ENCODE measurements at regions not wholly inside any gene's neighbourhood (a gene's known extent, or its start where the extent isn't known, plus 50 kb on each side); places are given as distances from the start of the nearest gene placed in this dataset.

DNA sequence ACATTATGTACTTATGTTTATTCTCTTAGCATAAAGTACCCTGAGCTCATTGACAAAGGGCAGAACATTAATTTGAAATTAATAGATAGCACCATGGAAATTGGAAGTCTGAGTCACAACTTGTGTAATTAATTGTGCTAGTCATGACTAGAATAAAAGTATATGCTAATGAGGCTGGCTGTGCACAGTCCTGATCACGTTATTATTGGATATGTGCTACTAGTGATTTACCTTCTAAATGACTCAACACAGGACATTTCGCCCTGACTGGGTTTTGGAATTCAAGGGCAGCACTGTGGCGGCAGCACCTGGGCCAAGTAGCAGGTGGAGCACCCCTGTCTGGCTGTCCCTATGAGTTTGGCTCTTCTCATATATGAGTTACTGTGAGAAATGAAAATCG is 341.8 kb downstream of the ICE1 start:
- Histone ChIP-seq H3K27me3 (ENCODE audit: control insufficient read depth in 2 of 2, insufficient read depth in 2 of 2, low read length in 2 of 2) (no peaks in the 10 kb centered on the region), H2AFZ (ENCODE audit: low read depth, low read length) (no peak overlapping the region), H4K20me1 (replicated peaks; ENCODE audit: control insufficient read depth, extremely low read depth, insufficient read depth, low read length) (no peaks in the 10 kb centered on the region), H3K9ac (replicated peaks; ENCODE audit: extremely low read depth, insufficient read depth, low read length) (no peak overlapping the region), H3K9me1 (replicated peaks; ENCODE audit: control insufficient read depth, extremely low read depth, insufficient read depth, low read length) (no peaks in the 10 kb centered on the region), H3K4me3 (replicated peaks in 1 of 3; ENCODE audit: insufficient read depth in 1 of 3, low read depth in 1 of 3, low read length in 3 of 3) (no peak overlapping the region), H3K9me3 (replicated peaks; ENCODE audit: control insufficient read depth, insufficient read depth, low read length) (no peaks in the 10 kb centered on the region), H3K4me2 (ENCODE audit: insufficient read depth, low read length) (no peak overlapping the region), H3K4me1 (ENCODE audit: control insufficient read depth, extremely low read depth, insufficient read depth, low read length) (no peaks in the 10 kb centered on the region), H3K36me3 (ENCODE audit: control insufficient read depth in 2 of 2, extremely low read depth in 1 of 2, insufficient read depth in 2 of 2, low read length in 2 of 2) (no peaks in the 10 kb centered on the region), H3K79me2 (ENCODE audit: control insufficient read depth, insufficient read depth, low read length) (no peaks in the 10 kb centered on the region), H3K27ac (ENCODE audit: insufficient read depth, low read depth, low read length) (no peak overlapping the region)
- CTCF ChIA-PET: no interaction called here
- BruUV-seq (replicated peaks): no TSS peak
- DNase-seq (ENCODE audit: low read depth, low spot score) (no peak), FAIRE-seq (no peak)
- dilution Hi-C loops (cut with MboI; ENCODE audit: extremely low pct_ligation_motif_present, low sequenced_read_pairs): no loop called here
- POLR2A ChIA-PET: no interaction called here
- intact Hi-C loops (cut with micrococcal nuclease): no loop called here
- TF ChIP-seq FOS (IDR thresholded peaks at IDR 0.05; ENCODE audit: borderline replicate concordance, insufficient read depth, low read length): no peak
- TF ChIP-seq EZH2 (IDR thresholded peaks at IDR 0.05; ENCODE audit: borderline replicate concordance, low read depth, low read length, severe bottlenecking): no peak
- TF ChIP-seq POLR2A (IDR thresholded peaks at IDR 0.05; ENCODE audit: low read depth, low read length): no peak
- no peak for TF ChIP-seq GATA2 (IDR thresholded peaks at IDR 0.05; ENCODE audit: insufficient read depth, insufficient read length, low read depth, low read length)
- TF ChIP-seq, protein P1, sequence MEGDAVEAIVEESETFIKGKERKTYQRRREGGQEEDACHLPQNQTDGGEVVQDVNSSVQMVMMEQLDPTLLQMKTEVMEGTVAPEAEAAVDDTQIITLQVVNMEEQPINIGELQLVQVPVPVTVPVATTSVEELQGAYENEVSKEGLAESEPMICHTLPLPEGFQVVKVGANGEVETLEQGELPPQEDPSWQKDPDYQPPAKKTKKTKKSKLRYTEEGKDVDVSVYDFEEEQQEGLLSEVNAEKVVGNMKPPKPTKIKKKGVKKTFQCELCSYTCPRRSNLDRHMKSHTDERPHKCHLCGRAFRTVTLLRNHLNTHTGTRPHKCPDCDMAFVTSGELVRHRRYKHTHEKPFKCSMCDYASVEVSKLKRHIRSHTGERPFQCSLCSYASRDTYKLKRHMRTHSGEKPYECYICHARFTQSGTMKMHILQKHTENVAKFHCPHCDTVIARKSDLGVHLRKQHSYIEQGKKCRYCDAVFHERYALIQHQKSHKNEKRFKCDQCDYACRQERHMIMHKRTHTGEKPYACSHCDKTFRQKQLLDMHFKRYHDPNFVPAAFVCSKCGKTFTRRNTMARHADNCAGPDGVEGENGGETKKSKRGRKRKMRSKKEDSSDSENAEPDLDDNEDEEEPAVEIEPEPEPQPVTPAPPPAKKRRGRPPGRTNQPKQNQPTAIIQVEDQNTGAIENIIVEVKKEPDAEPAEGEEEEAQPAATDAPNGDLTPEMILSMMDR (IDR thresholded peaks at IDR 0.05; ENCODE audit: extremely low read depth in 1 of 2, insufficient read depth in 1 of 2, low read depth in 1 of 2, low read length in 2 of 2): no peak
- TF ChIP-seq, protein P2, sequence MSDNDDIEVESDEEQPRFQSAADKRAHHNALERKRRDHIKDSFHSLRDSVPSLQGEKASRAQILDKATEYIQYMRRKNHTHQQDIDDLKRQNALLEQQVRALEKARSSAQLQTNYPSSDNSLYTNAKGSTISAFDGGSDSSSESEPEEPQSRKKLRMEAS (IDR thresholded peaks at IDR 0.05; ENCODE audit: insufficient read depth, insufficient read length): no peak
- no peak for TF ChIP-seq JUN (IDR thresholded peaks at IDR 0.05; ENCODE audit: borderline replicate concordance, insufficient read depth, insufficient read length, low read depth)
- no peak for TF ChIP-seq MYC (IDR thresholded peaks at IDR 0.05; ENCODE audit: low read depth, low read length)
- TF ChIP-seq POLR2AphosphoS5 (IDR thresholded peaks at IDR 0.05; ENCODE audit: insufficient read depth, low read depth, low read length): no peak
